Thyroid gland (tissue), 4 donors: ENCODE measurements at regions not wholly inside any gene's neighbourhood (a gene's known extent, or its start where the extent isn't known, plus 50 kb on each side); places are given as distances from the start of the nearest gene placed in this dataset.

Experiments used
- DNase-seq, 2 donors: peaks; one replicate each; pipeline ENCODE4 v3.0.0-alpha.2; 2019
- H3K27ac ChIP-seq, 3 donors: fragments of 200-600 bp; sonication (generic); 1 replicate in 2 of 3; 2 replicates in 1 of 3; pipeline ENCODE4 v1.5.1; 2016 to 2019; ENCODE audit warnings: mild to moderate bottlenecking in 1 of 3, moderate library complexity in 1 of 3
- H3K27me3 ChIP-seq: fragments of 200-600 bp; sonication (generic); one replicate; pipeline ENCODE4 v1.5.1; 2019
- H3K36me3 ChIP-seq, 2 donors: fragments of 200-600 bp; sonication (generic); one replicate each; pipeline ENCODE4 v1.5.1; 2016 to 2019
- H3K4me1 ChIP-seq, 2 donors: fragments of 200-600 bp; sonication (generic); one replicate each; pipeline ENCODE4 v1.5.1; 2017 to 2019
- H3K4me3 ChIP-seq, 3 donors: fragments of 200-600 bp; sonication (generic); replicated peaks in 1 of 3; 1 replicate in 2 of 3; 2 replicates in 1 of 3; pipeline ENCODE4 v1.5.1; 2016; ENCODE audit warnings: mild to moderate bottlenecking in 1 of 3
- H3K9me3 ChIP-seq: fragments of 200-600 bp; sonication (generic); one replicate; pipeline ENCODE4 v1.5.1; 2017
- CTCF ChIP-seq, 6 experiments: fragments of 200-600 bp in 3 of 6; fragments of 450-650 bp in 3 of 6; sonication (generic) in 3 of 6; IDR thresholded peaks; one replicate each; pipeline ENCODE4 v1.5.1; 2016 to 2019; ENCODE audit warnings: antibody characterized with exemption in 6 of 6, mild to moderate bottlenecking in 2 of 6, inconsistent platforms in 1 of 6, moderate library complexity in 1 of 6
- POLR2A ChIP-seq, 2 donors: fragments of 450-650 bp; IDR thresholded peaks; one replicate each; pipeline ENCODE4 v1.6.1; 2017; ENCODE audit warnings: antibody characterized with exemption in 2 of 2, mild to moderate bottlenecking in 2 of 2, moderate library complexity in 1 of 2
- WGBS, 2 donors: methylation state at CpG; one replicate each; pipeline ENCODE4 v1.1.5; 2017; 5-methylcytosine and 5-hydroxymethylcytosine counted together
- intact Hi-C: fragments of 100-400 bp; cut with DNase I; formaldehyde crosslinking; loops from one replicate; pipeline ENCODE4 v1.15.1; 2023

- Histone ChIP-seq H3K36me3 (no peaks in the 10 kb centered on the region), H3K9me3 (no peaks in the 10 kb centered on the region), H3K4me1 (no peaks in the 10 kb centered on the region), H3K27me3 (no peaks in the 10 kb centered on the region), H3K4me3 (no peak overlapping the region), H3K27ac (no peak overlapping the region)
- no peak for TF ChIP-seq POLR2A (IDR thresholded peaks at IDR 0.05)
- TF ChIP-seq CTCF (IDR thresholded peaks at IDR 0.05), result no peak
- no peak for DNase-seq
- intact Hi-C loops, result no loop called here
- 70 to 76% methylated on average over 4 of the region's 4 CpGs for WGBS, 2 donors
Measured at GRCh38 chr5:17326600-17327037, 109.2 kb downstream of the BASP1 start.

GRCh38 chr5:17327048-17327625 is 109.7 kb downstream of the BASP1 start:
- Histone ChIP-seq H3K27me3 (no peaks in the 10 kb centered on the region), H3K4me3 (no peak overlapping the region), H3K27ac (no peak overlapping the region), H3K4me1 (no peaks in the 10 kb centered on the region), H3K9me3 (no peaks in the 10 kb centered on the region), H3K36me3 (no peaks in the 10 kb centered on the region)
- no peak for TF ChIP-seq CTCF (IDR thresholded peaks at IDR 0.05)
- TF ChIP-seq POLR2A (IDR thresholded peaks at IDR 0.05), result no peak
- intact Hi-C loops, result no loop called here
- DNase-seq, result no peak
- WGBS, 2 donors, result 43 to 49% methylated on average over 9 of the region's 9 CpGs

- TF ChIP-seq POLR2A (IDR thresholded peaks at IDR 0.05) (no peak), CTCF (IDR thresholded peaks at IDR 0.05) (no peak)
- H3K27me3 ChIP-seq, result no peaks in the 10 kb centered on the region
- H3K36me3 ChIP-seq, result no peaks in the 10 kb centered on the region
- H3K4me3 ChIP-seq, result no peak overlapping the region
- H3K4me1 ChIP-seq, result no peaks in the 10 kb centered on the region
- WGBS, 2 donors, result 95 to 96% methylated on average over 3 of the region's 3 CpGs
- intact Hi-C loops, result no loop called here
- H3K27ac ChIP-seq, result no peak overlapping the region
- H3K9me3 ChIP-seq, result no peaks in the 10 kb centered on the region
- DNase-seq, result no peak
Measured at GRCh38 chr5:17329571-17329970, 112.1 kb downstream of the BASP1 start.

- intact Hi-C loops, result no loop called here
- Histone ChIP-seq H3K4me3 (no peak overlapping the region), H3K27ac (no peak overlapping the region), H3K4me1 (no peaks in the 10 kb centered on the region), H3K27me3 (no peaks in the 10 kb centered on the region), H3K36me3 (no peaks in the 10 kb centered on the region), H3K9me3 (no peaks in the 10 kb centered on the region)
- TF ChIP-seq POLR2A (IDR thresholded peaks at IDR 0.05) (no peak), CTCF (IDR thresholded peaks at IDR 0.05) (no peak)
- DNase-seq, result no peak
- 77 to 85% methylated on average over 2 of the region's 2 CpGs for WGBS, 2 donors
Measured at GRCh38 chr5:17330386-17330785, 113.0 kb downstream of the BASP1 start.

GRCh38 chr5:17331651-17332050 is 114.2 kb downstream of the BASP1 start:
- H3K36me3 ChIP-seq, result no peaks in the 10 kb centered on the region
- no peak overlapping the region for H3K27ac ChIP-seq
- H3K4me3 ChIP-seq, result no peak overlapping the region
- TF ChIP-seq CTCF (IDR thresholded peaks at IDR 0.05) (no peak), POLR2A (IDR thresholded peaks at IDR 0.05) (no peak)
- 96 to 98% methylated on average over 4 of the region's 4 CpGs for WGBS, 2 donors
- no peaks in the 10 kb centered on the region for H3K27me3 ChIP-seq
- no peaks in the 10 kb centered on the region for H3K9me3 ChIP-seq
- no peaks in the 10 kb centered on the region for H3K4me1 ChIP-seq
- intact Hi-C loops, result no loop called here
- no peak for DNase-seq
